Loucy (cell line): ENCODE measurements at regions not wholly inside any gene's neighbourhood (a gene's known extent, or its start where the extent isn't known, plus 50 kb on each side); places are given as distances from the start of the nearest gene placed in this dataset.

ENCODE experiments used
- H2AFZ ChIP-seq: fragments of 200-600 bp; sonication (generic); 2 replicates; pipeline ENCODE4 v1.6.0; 2016; ENCODE audit warnings: antibody characterized with exemption, mild to moderate bottlenecking, low read length, moderate library complexity
- H3F3A ChIP-seq: fragments of 200-600 bp; 2 replicates; pipeline ENCODE4 v1.6.0; 2016; ENCODE audit warnings: antibody characterized with exemption, low read depth, mild to moderate bottlenecking
- H3K27me3 ChIP-seq: fragments of 200-600 bp; sonication (generic); 2 replicates; pipeline ENCODE4 v1.6.1; 2014; ENCODE audit warnings: low read length, mild to moderate bottlenecking; ENCODE audit not compliant: insufficient read depth, poor library complexity, severe bottlenecking
- H3K36me3 ChIP-seq: fragments of 200-600 bp; sonication (generic); 2 replicates; pipeline ENCODE4 v1.6.1; 2016; ENCODE audit warnings: low read length; ENCODE audit not compliant: insufficient read depth
- H3K4me1 ChIP-seq: fragments of 200-600 bp; sonication (generic); 2 replicates; pipeline ENCODE4 v1.5.1; 2014; ENCODE audit warnings: low read length, mild to moderate bottlenecking; ENCODE audit not compliant: insufficient read depth, poor library complexity, severe bottlenecking
- H3K4me2 ChIP-seq: fragments of 200-600 bp; sonication (generic); 2 replicates; pipeline ENCODE4 v1.6.0; 2014; ENCODE audit warnings: antibody characterized with exemption, low read length, low read depth, mild to moderate bottlenecking; ENCODE audit not compliant: poor library complexity, severe bottlenecking
- H3K4me3 ChIP-seq: fragments of 200-600 bp; sonication (generic); 2 replicates; pipeline ENCODE4 v1.5.1; 2014; ENCODE audit warnings: low read length, mild to moderate bottlenecking, mixed read lengths; ENCODE audit not compliant: poor library complexity, severe bottlenecking
- H3K79me2 ChIP-seq: fragments of 200-600 bp; sonication (generic); 2 replicates; pipeline ENCODE4 v1.6.1; 2014; ENCODE audit warnings: low read length; ENCODE audit not compliant: insufficient read depth
- H3K9ac ChIP-seq: fragments of 200-600 bp; sonication (generic); 2 replicates; pipeline ENCODE4 v1.6.0; 2014; ENCODE audit warnings: mild to moderate bottlenecking, low read depth, low read length, moderate library complexity; ENCODE audit not compliant: poor library complexity, severe bottlenecking
- H3K9me2 ChIP-seq: fragments of 200-600 bp; sonication (generic); replicated peaks from 2 replicates; pipeline ENCODE4 v1.6.1; 2016; ENCODE audit warnings: low read depth, low read length, mixed read lengths
- H3K9me3 ChIP-seq: fragments of 200-600 bp; sonication (generic); 2 replicates; pipeline ENCODE4 v1.6.1; 2014; ENCODE audit warnings: mild to moderate bottlenecking, antibody characterized with exemption, low read length, low read depth; ENCODE audit not compliant: insufficient read depth
- H4K20me1 ChIP-seq: fragments of 200-600 bp; sonication (generic); 2 replicates; pipeline ENCODE4 v1.6.0; 2014; ENCODE audit warnings: antibody characterized with exemption, low read length, mild to moderate bottlenecking; ENCODE audit not compliant: insufficient read depth, poor library complexity, severe bottlenecking
- CTCF ChIP-seq: fragments of 200-600 bp; sonication (generic); conservative IDR thresholded peaks from 2 replicates; pipeline ENCODE4 v1.5.1; 2014; ENCODE audit warnings: mild to moderate bottlenecking, antibody characterized with exemption, low read length
- EZH2phosphoT487 ChIP-seq: fragments of 200-600 bp; IDR thresholded peaks from 2 replicates; pipeline ENCODE4 v1.6.1; 2018; ENCODE audit warnings: antibody characterized with exemption, mild to moderate bottlenecking, moderate library complexity, borderline replicate concordance

- Histone ChIP-seq H3K4me3 (no peak overlapping the region), H2AFZ (no peak overlapping the region), H3K4me1 (no peaks in the 10 kb centered on the region), H3K9me2 (no peaks in the 10 kb centered on the region), H3K9me3 (no peaks in the 10 kb centered on the region), H3F3A (no peaks in the 10 kb centered on the region), H3K9ac (no peak overlapping the region), H3K4me2 (no peak overlapping the region), H4K20me1 (no peaks in the 10 kb centered on the region), H3K36me3 (no peaks in the 10 kb centered on the region), H3K79me2 (no peaks in the 10 kb centered on the region), H3K27me3 (no peaks in the 10 kb centered on the region)
- TF ChIP-seq EZH2phosphoT487 (no peak), CTCF (no peak)
Observed at GRCh38 chr1:239606850-239607400, 220.6 kb downstream of the CHRM3 start.

- H3F3A ChIP-seq, result no peaks in the 10 kb centered on the region
- H3K36me3 ChIP-seq, result no peaks in the 10 kb centered on the region
- H2AFZ ChIP-seq, result no peak overlapping the region
- H3K79me2 ChIP-seq, result no peaks in the 10 kb centered on the region
- H3K4me2 ChIP-seq, result no peak overlapping the region
- TF ChIP-seq EZH2phosphoT487, result no peak
- no peak for TF ChIP-seq CTCF
- no peaks in the 10 kb centered on the region for H4K20me1 ChIP-seq
- H3K9ac ChIP-seq, result no peak overlapping the region
- H3K4me3 ChIP-seq, result no peak overlapping the region
- no peaks in the 10 kb centered on the region for H3K9me3 ChIP-seq
- no peaks in the 10 kb centered on the region for H3K4me1 ChIP-seq
- no peaks in the 10 kb centered on the region for H3K27me3 ChIP-seq
- H3K9me2 ChIP-seq, result no peaks in the 10 kb centered on the region
Observed at GRCh38 chr1:239608469-239608868, 222.1 kb downstream of the CHRM3 start.

GRCh38 chr1:239612379-239612778 is 226.0 kb downstream of the CHRM3 start:
- no peaks in the 10 kb centered on the region for H3K36me3 ChIP-seq
- no peaks in the 10 kb centered on the region for H3K27me3 ChIP-seq
- no peaks in the 10 kb centered on the region for H3K79me2 ChIP-seq
- no peaks in the 10 kb centered on the region for H3F3A ChIP-seq
- no peak overlapping the region for H3K4me2 ChIP-seq
- TF ChIP-seq EZH2phosphoT487 (no peak), CTCF (no peak)
- H3K9ac ChIP-seq, result no peak overlapping the region
- no peak overlapping the region for H3K4me3 ChIP-seq
- H2AFZ ChIP-seq, result no peak overlapping the region
- no peaks in the 10 kb centered on the region for H4K20me1 ChIP-seq
- H3K9me2 ChIP-seq, result no peaks in the 10 kb centered on the region
- no peaks in the 10 kb centered on the region for H3K4me1 ChIP-seq
- H3K9me3 ChIP-seq, result no peaks in the 10 kb centered on the region
